Type B pancreatic cell (in vitro differentiated cells): ENCODE measurements at regions not wholly inside any gene's neighbourhood (a gene's known extent, or its start where the extent isn't known, plus 50 kb on each side); places are given as distances from the start of the nearest gene placed in this dataset.

ENCODE experiments used
- DNase-seq: peaks from one replicate; pipeline ENCODE4 v3.0.0; 2021; ENCODE audit warnings: mixed read lengths; ENCODE audit not compliant: unreplicated experiment; ENCODE audit errors: extremely low spot score
- H3K27ac Mint-ChIP-seq: 2 replicates; pipeline ENCODE4 v1.8.0; 2021; ENCODE audit warnings: mild to moderate bottlenecking, mixed read lengths
- H3K27me3 Mint-ChIP-seq: 2 replicates; pipeline ENCODE4 v1.8.0; 2021; ENCODE audit warnings: mixed read lengths
- H3K36me3 Mint-ChIP-seq: 2 replicates; pipeline ENCODE4 v1.8.0; 2021; ENCODE audit warnings: mixed read lengths
- H3K4me1 Mint-ChIP-seq: one replicate; pipeline ENCODE4 v1.8.0; 2021; ENCODE audit warnings: mixed read lengths; ENCODE audit not compliant: unreplicated experiment
- H3K4me3 Mint-ChIP-seq: 2 replicates; pipeline ENCODE4 v1.8.0; 2021; ENCODE audit warnings: mild to moderate bottlenecking, mixed read lengths
- H3K9me3 Mint-ChIP-seq: 2 replicates; pipeline ENCODE4 v1.8.0; 2021; ENCODE audit warnings: mixed read lengths
- CTCF ChIP-seq: fragments of 200-600 bp; sonication (generic); conservative IDR thresholded peaks from 2 replicates; pipeline ENCODE4 v1.5.0; 2021; ENCODE audit warnings: antibody characterized with exemption, mild to moderate bottlenecking

DNA sequence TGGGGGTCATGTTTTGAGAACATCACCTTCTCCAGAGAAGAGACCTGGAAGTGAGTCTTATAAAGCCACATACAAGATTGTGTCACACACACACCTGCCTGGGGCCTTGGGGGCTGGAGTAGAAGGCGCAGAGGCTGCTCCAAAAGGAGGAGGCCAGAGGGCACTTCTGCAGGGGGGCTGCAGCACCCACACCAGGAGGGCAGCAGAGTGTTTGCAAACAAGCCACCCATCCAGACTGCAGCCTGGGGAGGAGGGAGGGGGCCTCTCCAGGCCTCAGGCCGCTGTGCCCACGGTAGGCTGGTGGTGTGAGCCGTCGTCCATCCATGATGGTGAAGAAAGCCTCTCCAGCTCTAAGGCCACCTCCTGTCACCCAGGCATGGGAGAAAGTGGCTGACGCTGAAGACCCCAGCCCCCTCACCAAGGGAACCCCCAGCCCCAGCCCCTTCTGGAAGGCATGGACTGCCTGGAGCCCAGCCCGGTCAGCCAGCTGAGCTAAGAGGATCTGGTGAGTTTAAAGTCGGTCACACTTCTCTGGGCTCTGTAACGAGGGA lies 77.5 kb downstream of the FOXL3 start:
- H3K27me3 Mint-ChIP-seq = peaks cover 12% of the 10 kb centered on the region
- no peaks in the 10 kb centered on the region for H3K9me3 Mint-ChIP-seq
- TF ChIP-seq CTCF = no peak
- peaks cover 25% of the 10 kb centered on the region for H3K4me1 Mint-ChIP-seq
- H3K27ac Mint-ChIP-seq = peak overlapping the region; percentile 8
- no peak for DNase-seq
- H3K36me3 Mint-ChIP-seq = no peaks in the 10 kb centered on the region
- H3K4me3 Mint-ChIP-seq = no peak overlapping the region

- DNase-seq = no peak
- no peaks in the 10 kb centered on the region for H3K9me3 Mint-ChIP-seq
- TF ChIP-seq CTCF = no peak
- no peaks in the 10 kb centered on the region for H3K36me3 Mint-ChIP-seq
- H3K27ac Mint-ChIP-seq = no peak overlapping the region
- no peak overlapping the region for H3K4me3 Mint-ChIP-seq
- H3K4me1 Mint-ChIP-seq = peaks cover 31% of the 10 kb centered on the region
- peaks cover 12% of the 10 kb centered on the region for H3K27me3 Mint-ChIP-seq
Observed at GRCh38 chr7:368651-369475, 78.9 kb downstream of the FOXL3 start.

- Mint-ChIP-seq H3K27ac (no peak overlapping the region), H3K9me3 (no peaks in the 10 kb centered on the region), H3K4me1 (peaks cover 31% of the 10 kb centered on the region), H3K36me3 (no peaks in the 10 kb centered on the region), H3K27me3 (peaks cover 12% of the 10 kb centered on the region), H3K4me3 (no peak overlapping the region)
- DNase-seq = no peak
- peak; percentile 47 for TF ChIP-seq CTCF
Observed at GRCh38 chr7:369476-370258, 79.7 kb downstream of the FOXL3 start.

- Mint-ChIP-seq H3K9me3 (no peaks in the 10 kb centered on the region), H3K27me3 (peaks cover 12% of the 10 kb centered on the region), H3K4me1 (peaks cover 31% of the 10 kb centered on the region), H3K4me3 (no peak overlapping the region), H3K36me3 (no peaks in the 10 kb centered on the region), H3K27ac (no peak overlapping the region)
- DNase-seq = no peak
- no peak for TF ChIP-seq CTCF
Observed at GRCh38 chr7:370259-370625, 80.3 kb downstream of the FOXL3 start.

DNA sequence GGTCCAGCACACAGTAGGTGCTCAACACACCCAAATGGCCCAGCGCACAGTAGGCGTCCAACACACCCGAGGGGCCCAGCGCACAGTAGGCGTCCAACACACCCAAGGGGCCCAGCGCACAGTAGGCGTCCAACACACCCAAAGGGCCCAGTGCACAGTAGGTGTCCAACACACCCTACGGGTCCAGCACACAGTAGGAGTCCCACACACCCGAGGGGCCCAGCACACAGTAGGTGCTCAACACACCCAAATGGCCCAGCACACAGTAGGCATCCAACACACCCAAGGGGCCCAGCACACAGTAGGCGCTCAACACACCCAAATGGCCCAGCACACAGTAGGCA lies 80.8 kb downstream of the FOXL3 start:
- no peaks in the 10 kb centered on the region for H3K36me3 Mint-ChIP-seq
- TF ChIP-seq CTCF = no peak
- H3K27me3 Mint-ChIP-seq = peaks cover 12% of the 10 kb centered on the region
- H3K9me3 Mint-ChIP-seq = no peaks in the 10 kb centered on the region
- no peak for DNase-seq
- peaks cover 28% of the 10 kb centered on the region for H3K4me1 Mint-ChIP-seq
- no peak overlapping the region for H3K4me3 Mint-ChIP-seq
- no peak overlapping the region for H3K27ac Mint-ChIP-seq
